ENCODE measurements at regions not wholly inside any gene's neighbourhood (a gene's known extent, or its start where the extent isn't known, plus 50 kb on each side); places are given as distances from the start of the nearest gene placed in this dataset.

DNA sequence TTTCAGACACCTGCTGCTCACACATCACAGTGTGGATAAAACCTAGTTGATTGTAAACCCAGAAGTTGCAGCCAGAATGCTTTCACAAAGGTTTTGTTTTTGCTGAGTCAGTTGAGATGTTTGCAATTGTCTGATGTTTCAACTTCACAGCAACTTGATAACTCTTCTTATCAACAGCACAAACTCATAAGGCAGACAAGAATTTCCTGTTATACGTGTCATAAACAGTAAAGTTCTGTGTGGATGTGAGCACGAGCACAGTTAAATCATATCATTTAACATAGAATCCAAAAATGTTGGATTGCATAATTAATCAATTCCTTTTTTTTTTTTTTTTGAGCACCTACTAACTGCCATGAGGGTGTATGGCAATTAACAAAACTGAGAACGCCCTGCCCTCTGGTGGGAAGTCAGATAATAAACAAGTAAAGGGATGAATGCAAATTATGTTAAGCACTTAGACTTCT, 512.2 kb downstream of the PDHA2 start:
- Histone ChIP-seq H3K4me3 (ENCODE audit: insufficient read depth, low read depth, low read length) (no peak overlapping the region), H3K4me1 (ENCODE audit: control insufficient read depth, insufficient read depth, low read length) (no peaks in the 10 kb centered on the region), H4K91ac (ENCODE audit: insufficient read depth, low read depth, low read length) (no peak overlapping the region), H2BK5ac (ENCODE audit: low read depth, low read length, poor library complexity, severe bottlenecking) (no peak overlapping the region), H3K79me1 (ENCODE audit: low read depth in 1 of 2, low read length in 2 of 2) (no peaks in the 10 kb centered on the region), H3K4me2 (ENCODE audit: low read depth, low read length) (no peak overlapping the region), H4K8ac (ENCODE audit: low read depth in 2 of 2, low read length in 2 of 2) (no peak overlapping the region), H3K36me3 (ENCODE audit: control insufficient read depth, insufficient read depth, low read length) (no peaks in the 10 kb centered on the region), H3K9me1 (ENCODE audit: insufficient read depth, low read length) (no peaks in the 10 kb centered on the region), H2BK15ac (ENCODE audit: low read depth, low read length) (no peak overlapping the region), H3K23ac (ENCODE audit: low read depth, low read length) (no peak overlapping the region), H4K5ac (ENCODE audit: low read depth, low read length) (no peak overlapping the region), H2BK20ac (ENCODE audit: low read depth, low read length) (no peak overlapping the region), H2AK5ac (ENCODE audit: low read depth, low read length) (no peak overlapping the region), H3K27me3 (ENCODE audit: control insufficient read depth, insufficient read depth, low read length) (no peaks in the 10 kb centered on the region), H3K27ac (ENCODE audit: insufficient read depth, low read length) (no peak overlapping the region), H3K14ac (replicated peaks; ENCODE audit: low read depth, low read length) (no peak overlapping the region), H3K9me3 (ENCODE audit: control insufficient read depth, insufficient read depth, low read length) (peaks cover 4% of the 10 kb centered on the region), H2AFZ (replicated peaks; ENCODE audit: low read length, poor library complexity) (no peak overlapping the region), H2AK9ac (replicated peaks; ENCODE audit: low read depth, low read length, poor library complexity) (no peak overlapping the region), H2BK120ac (ENCODE audit: low read depth, low read length) (no peak overlapping the region), H3K9ac (ENCODE audit: low read depth, low read length) (no peak overlapping the region), H3K18ac (ENCODE audit: low read depth, low read length) (no peak overlapping the region), H4K20me1 (ENCODE audit: insufficient read depth, low read length) (no peaks in the 10 kb centered on the region), H3K4ac (ENCODE audit: low read depth, low read length) (no peak overlapping the region), H3K56ac (ENCODE audit: extremely low read depth, insufficient read depth, low read length) (no peak overlapping the region)
- POLR2A ChIA-PET (ENCODE audit: unreplicated experiment), result no interaction called here
- no CpG with 5 or more reads among the region's 3 CpGs for WGBS, 2 experiments (ENCODE audit: extremely low coverage in 2 of 2, insufficient read length in 1 of 2)
- dilution Hi-C loops (cut with HindIII; ENCODE audit: low sequenced_read_pairs, unreplicated experiment) (no loop called here), intact Hi-C loops (cut with micrococcal nuclease) (no loop called here), in situ Hi-C loops (cut with MboI; ENCODE audit: low sequenced_read_pairs) (no loop called here)
- no peak for ATAC-seq (ENCODE audit: low read depth)
- TF ChIP-seq, protein P1, sequence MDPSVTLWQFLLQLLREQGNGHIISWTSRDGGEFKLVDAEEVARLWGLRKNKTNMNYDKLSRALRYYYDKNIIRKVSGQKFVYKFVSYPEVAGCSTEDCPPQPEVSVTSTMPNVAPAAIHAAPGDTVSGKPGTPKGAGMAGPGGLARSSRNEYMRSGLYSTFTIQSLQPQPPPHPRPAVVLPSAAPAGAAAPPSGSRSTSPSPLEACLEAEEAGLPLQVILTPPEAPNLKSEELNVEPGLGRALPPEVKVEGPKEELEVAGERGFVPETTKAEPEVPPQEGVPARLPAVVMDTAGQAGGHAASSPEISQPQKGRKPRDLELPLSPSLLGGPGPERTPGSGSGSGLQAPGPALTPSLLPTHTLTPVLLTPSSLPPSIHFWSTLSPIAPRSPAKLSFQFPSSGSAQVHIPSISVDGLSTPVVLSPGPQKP (IDR thresholded peaks at IDR 0.05; ENCODE audit: borderline replicate concordance, low read depth, low read length), result no peak
- peak; percentile 31; the same call in 1 of the 2 replicates for TF ChIP-seq MAFK (IDR thresholded peaks at IDR 0.05; ENCODE audit: low read depth, low read length)
- BruUV-seq (replicated peaks), result no TSS peak
- DNase-seq, result no peak
- CTCF ChIA-PET, result no interaction called here
